ENCODE measurements at regions not wholly inside any gene's neighbourhood (a gene's known extent, or its start where the extent isn't known, plus 50 kb on each side); places are given as distances from the start of the nearest gene placed in this dataset.
A peak's percentile ranks its signal among the peaks of the same experiment; 100 is the strongest.

GRCh38 chr1:229183588-229183987, 87.3 kb upstream of the RAB4A start:
- DNase-seq (ENCODE audit: low spot score), result no peak

- no peak for DNase-seq (ENCODE audit: low spot score)
These were observed 86.8 kb upstream of the RAB4A start for GRCh38 chr1:229184066-229184465.

GRCh38 chr1:229185963-229186362, 84.9 kb upstream of the RAB4A start:
- DNase-seq (ENCODE audit: low spot score), result no peak

- no peak for DNase-seq (ENCODE audit: low spot score)
These were observed 84.4 kb upstream of the RAB4A start for GRCh38 chr1:229186373-229187056.

- DNase-seq (ENCODE audit: low spot score), result no peak
These were observed 80.8 kb upstream of the RAB4A start for GRCh38 chr1:229190057-229190575.

GRCh38 chr1:229191066-229191674, 79.7 kb upstream of the RAB4A start:
- no peak for DNase-seq (ENCODE audit: low spot score)

GRCh38 chr1:229192031-229192430, 78.9 kb upstream of the RAB4A start:
- no peak for DNase-seq (ENCODE audit: low spot score)

- DNase-seq (ENCODE audit: low spot score), result no peak
These were observed 78.1 kb upstream of the RAB4A start for GRCh38 chr1:229192853-229193252.

GRCh38 chr1:229194096-229194495, 76.8 kb upstream of the RAB4A start:
- no peak for DNase-seq (ENCODE audit: low spot score)

GRCh38 chr1:229195246-229195645, 75.7 kb upstream of the RAB4A start:
- DNase-seq (ENCODE audit: low spot score), result no peak

- no peak for DNase-seq (ENCODE audit: low spot score)
These were observed 74.3 kb upstream of the RAB4A start for GRCh38 chr1:229196404-229197264.

GRCh38 chr1:229197265-229197585, 73.7 kb upstream of the RAB4A start:
- no peak for DNase-seq (ENCODE audit: low spot score)

- no peak for DNase-seq (ENCODE audit: low spot score)
These were observed 71.4 kb upstream of the RAB4A start for GRCh38 chr1:229199261-229200243.

- DNase-seq (ENCODE audit: low spot score), result peak; percentile 46
These were observed 67.7 kb upstream of the RAB4A start for GRCh38 chr1:229203030-229203751.

- DNase-seq (ENCODE audit: low spot score), result no peak
These were observed 66.8 kb upstream of the RAB4A start for GRCh38 chr1:229203991-229204632.

GRCh38 chr1:229204921-229205777, 65.8 kb upstream of the RAB4A start:
- no peak for DNase-seq (ENCODE audit: low spot score)

GRCh38 chr1:229205854-229206253, 65.1 kb upstream of the RAB4A start:
- DNase-seq (ENCODE audit: low spot score), result no peak

GRCh38 chr1:229207916-229208315, 63.0 kb upstream of the RAB4A start:
- DNase-seq (ENCODE audit: low spot score), result no peak

- no peak for DNase-seq (ENCODE audit: low spot score)
These were observed 62.4 kb upstream of the RAB4A start for GRCh38 chr1:229208481-229208880.

GRCh38 chr1:229209386-229209785, 61.5 kb upstream of the RAB4A start:
- DNase-seq (ENCODE audit: low spot score), result no peak
